ENCODE measurements at regions not wholly inside any gene's neighbourhood (a gene's known extent, or its start where the extent isn't known, plus 50 kb on each side); places are given as distances from the start of the nearest gene placed in this dataset.

DNA sequence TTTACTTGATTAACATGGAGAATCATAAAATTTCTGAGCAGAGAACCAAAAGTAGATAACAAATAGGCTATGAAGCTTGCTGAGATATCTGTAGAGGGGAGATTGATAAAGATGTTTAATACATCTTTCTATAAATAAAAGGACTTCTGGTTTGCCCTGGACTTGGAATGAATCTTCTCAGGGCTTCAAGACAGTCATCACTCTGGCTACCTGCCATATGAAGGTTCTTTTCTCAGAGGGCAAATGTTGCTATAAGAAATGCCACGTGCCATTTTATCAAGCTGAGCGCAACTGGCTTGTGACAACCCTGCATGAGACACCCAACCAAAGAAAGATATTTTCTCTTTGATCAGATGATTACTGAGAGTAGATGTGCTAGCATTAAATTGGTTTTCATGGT lies 192.5 kb downstream of the WNT5A start:
- DNase-seq, result no peak

DNA sequence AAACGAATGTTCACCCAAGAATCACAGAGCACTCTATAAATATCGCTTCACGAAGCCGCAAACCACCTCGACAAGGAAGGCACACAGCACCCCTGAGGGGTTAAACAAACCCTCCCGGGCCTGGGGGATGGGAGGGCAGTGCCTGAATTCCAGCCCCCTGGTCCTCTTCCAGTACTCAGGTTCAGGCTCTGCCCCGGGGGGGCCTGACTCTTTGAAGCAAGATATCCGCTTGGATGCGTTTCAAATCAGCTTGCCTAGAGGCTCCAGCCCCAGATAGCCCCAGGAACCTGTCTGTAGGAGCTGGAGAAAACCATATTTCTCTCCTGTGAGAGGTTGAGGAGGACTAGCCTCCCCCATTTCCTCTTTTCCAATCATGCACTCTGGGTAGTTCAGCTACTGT lies 194.7 kb downstream of the WNT5A start:
- DNase-seq, result no peak

DNA sequence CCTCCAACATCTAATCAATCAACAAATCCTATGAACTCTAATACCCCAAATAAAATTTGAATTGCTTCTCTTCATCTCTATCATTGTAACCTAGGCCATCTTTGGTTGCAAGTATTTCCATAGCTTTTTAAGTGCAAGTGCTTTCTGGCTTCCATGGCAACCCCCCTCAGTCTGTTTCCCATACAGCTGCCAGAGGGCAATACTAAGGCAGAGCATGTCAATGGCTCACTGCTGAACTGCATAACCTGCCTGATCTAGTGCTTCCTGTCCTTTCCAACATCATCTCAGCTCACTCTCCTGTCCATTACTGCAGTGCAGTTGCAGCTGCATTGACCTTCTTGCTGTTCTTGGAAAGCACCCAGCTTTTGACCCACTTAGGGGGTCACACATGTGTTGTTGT lies 198.4 kb downstream of the WNT5A start:
- no peak for DNase-seq

DNA sequence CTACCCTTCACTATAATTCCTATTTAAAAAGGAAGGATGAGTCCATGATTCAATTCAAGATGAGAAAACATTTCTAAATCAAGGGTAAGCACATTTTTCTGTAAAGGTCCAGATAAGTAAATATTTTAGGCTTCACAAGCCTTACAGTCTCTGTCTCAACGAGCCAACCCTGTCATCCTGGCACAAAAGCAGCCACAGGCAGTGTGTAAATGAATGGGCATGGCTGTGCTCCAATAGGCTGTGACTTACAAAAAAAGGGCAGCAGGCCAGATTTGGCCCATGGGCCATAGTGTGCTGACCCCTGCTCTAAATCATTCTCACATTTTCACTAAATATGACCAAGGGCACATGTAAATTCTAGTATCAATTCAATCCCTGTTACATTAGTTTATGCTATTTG lies 200.4 kb downstream of the WNT5A start:
- no peak for DNase-seq

DNA sequence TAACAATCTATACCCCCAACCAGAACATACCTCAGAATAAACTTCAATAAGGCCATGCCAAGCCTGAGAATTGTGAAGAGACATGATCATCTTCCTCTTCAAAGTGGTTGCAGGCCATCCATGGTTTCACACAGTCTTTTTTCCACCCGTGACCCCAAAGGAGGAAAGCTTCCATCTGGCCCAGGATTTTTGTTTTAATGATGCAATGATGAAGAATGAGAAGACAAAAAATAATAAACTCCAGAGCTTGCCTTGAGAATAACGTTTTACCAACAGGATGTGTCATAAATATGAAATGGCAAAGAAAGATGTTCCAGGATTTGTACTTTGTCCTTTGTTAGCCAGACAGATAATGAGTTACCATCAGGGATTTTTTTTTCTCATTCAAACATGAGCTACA lies 201.9 kb downstream of the WNT5A start:
- no peak for DNase-seq

- DNase-seq, result no peak
Measured at GRCh38 chr3:55283441-55283925, 203.6 kb downstream of the WNT5A start.

DNA sequence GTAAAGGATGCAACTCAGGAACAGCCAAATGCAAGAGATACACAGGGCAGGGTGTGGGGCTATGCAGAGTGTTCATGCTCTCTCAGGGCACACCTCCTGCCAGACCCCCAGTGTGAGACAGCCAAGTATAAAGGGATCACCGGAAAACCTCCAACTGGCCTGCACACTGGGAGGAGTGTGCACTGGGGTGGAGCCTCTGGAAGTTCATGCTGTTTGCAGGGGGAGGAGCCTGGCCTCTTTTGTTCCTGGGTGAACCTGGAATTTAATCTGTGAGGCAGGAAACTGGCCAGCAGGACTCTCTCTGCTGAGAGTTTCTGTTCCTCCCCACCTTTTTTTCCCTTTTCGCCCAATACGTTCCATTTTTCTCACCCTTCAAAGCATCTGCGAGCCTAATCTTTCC lies 204.1 kb downstream of the WNT5A start:
- DNase-seq, result no peak

DNA sequence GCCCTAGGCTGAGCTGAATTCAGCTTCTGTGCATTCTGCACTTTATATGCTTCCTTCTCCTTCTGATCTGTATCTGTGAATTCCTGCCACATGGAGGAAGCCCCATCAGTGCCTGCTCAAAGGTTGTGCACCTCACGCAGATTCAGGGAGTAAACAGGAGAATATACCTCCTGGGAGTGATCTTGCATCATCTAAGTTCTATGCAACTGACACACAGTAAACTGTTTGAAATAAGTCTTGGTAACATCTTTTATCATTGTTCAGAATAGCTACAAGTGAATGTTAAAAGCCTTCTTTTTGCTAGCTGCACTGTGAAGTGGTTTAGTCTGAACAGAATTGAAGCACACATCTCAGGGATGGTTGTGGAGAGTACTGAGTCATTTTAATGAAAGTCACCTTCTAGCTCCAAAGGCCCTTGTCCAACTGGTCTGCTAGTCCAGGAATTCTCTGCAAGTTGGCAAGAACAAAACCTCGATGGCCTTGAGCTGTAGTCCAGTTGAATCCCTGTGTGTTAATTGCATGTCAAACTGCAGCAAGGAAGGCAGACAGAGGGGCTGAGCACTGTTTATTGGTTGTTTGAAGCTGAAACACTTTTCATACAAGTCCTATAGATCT lies 215.0 kb downstream of the WNT5A start:
- no peak for DNase-seq

GRCh38 chr3:55271549-55271948 lies 215.6 kb downstream of the WNT5A start:
- DNase-seq, result no peak

DNA sequence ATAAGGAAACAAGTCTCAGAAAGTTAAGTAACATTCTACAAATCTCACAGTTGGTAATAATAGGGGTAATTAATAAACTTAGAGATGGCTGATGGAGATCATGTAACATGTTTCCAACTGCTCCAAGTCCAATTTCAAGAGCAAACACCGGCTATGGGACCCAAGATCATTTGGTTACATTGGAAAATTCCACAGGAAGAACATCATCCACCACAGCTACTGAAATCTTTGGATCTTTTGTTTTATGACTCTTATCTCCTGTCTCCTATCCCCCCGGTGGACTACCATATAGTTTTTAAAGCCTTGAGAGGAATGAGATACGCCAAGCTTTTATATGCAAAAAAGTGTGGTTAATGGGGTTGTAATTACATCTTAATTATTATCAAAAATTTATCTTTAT lies 216.1 kb downstream of the WNT5A start:
- no peak for DNase-seq

DNA sequence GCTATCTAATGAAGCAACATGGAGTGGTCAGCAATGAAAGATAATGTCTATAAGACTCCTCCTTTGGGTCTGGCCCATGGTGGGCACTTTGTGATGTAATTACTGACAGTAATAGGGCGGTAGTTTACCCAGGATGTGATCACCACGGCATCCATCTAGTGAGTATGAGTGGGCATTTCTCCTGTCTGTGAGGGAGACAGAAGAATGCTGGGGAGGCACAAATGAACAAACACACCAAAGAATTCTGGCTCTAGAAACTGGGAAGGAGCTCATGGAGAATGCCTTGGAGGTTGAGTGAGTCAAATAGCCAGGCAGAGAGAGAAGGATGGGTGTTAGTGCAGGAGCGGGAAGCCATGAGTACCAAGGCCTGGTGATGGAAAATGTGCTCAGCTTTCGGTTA lies 217.5 kb downstream of the WNT5A start:
- no peak for DNase-seq

DNA sequence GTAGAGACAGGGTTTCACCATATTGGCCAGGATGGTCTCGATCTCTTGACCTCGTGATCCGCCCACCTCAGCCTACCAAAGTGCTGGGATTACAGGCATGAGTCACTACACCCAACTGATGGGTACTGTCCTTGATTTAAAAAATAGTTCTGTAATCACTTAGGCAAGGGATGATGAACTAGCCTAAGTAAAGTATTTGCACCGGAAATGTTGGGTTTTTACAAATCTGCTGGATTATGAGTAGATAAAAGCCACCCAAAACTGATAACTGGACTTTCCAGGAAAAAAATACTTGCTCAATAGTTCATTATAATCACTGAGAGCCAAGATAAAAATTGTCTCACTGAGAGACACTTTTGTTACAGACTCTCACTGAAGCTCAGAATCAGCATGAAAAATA lies 218.0 kb downstream of the WNT5A start:
- DNase-seq, result no peak

DNA sequence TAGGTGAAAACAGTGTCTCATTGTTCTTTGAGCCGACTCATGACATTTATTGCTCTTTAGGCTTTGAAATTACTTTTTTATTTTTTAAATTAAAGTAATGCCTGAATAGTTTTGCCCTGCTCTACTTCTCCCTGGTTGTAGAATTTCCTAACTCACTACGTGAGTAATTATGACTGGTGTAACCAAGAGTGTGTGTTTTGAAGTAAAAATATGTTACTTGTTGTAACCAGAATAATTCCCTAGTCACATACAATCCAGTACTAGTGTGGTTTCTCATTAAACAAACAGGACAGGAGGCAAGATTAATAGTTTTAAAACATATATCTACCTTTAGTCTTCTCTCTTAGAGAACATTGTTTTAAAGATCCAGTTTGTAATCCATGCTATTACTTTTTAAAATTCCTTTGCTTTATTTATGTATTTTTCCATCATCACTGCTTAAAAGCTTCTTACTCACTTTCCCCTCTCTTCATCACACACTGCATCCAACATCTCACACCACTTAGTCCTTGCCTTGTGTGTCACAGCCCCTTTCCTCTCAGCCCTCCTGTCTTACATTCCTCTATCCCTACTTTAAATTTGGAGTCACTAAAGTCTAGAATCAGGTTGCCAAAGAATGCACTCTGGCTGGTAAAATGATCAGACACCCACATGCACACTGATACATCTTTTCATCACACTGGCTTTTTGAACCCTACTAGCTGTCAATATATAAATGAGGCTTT lies 219.7 kb downstream of the WNT5A start:
- no peak for DNase-seq

- DNase-seq, result no peak
Measured at GRCh38 chr3:55264919-55265318, 222.2 kb downstream of the WNT5A start.

GRCh38 chr3:55252921-55253320 lies 234.2 kb downstream of the WNT5A start:
- DNase-seq, result no peak

DNA sequence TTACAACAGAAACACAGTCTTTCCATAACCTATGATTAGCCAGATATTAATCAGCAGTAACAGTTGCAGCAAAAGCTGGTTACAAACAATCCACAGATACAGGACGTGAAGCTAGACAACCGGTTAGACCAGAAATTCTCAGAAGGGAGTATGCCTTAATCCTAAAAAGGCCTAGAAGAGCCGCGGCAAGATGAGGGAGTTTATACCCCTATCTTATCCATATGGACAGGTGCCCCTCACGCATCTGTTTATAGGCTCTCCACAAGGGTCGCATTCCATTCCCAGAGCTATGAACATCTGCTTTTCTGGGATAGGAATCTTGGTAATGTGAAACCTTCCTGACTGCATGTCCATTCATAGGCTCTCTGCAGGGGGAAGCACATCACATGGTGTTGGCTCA lies 237.9 kb downstream of the WNT5A start:
- DNase-seq, result peak; percentile 59

DNA sequence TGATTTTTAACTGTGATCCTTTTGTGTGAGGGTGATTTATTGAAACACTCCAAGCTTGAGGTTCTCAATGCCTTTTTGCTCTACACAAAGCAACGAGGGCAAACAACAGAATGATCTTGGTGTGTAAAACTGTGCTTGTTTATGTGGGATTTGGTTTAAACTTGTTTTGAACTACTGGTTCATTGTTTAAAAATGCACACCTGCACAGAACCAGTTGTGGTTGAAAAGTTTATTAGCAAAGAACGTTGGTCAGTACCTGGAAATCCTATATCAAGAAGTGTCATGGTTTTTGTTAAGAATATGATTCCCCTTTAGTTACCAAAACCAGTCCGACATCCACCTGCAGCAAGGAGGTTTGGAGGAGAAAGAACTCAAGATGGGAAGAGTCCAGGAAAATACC lies 239.4 kb downstream of the WNT5A start:
- no peak for DNase-seq

DNA sequence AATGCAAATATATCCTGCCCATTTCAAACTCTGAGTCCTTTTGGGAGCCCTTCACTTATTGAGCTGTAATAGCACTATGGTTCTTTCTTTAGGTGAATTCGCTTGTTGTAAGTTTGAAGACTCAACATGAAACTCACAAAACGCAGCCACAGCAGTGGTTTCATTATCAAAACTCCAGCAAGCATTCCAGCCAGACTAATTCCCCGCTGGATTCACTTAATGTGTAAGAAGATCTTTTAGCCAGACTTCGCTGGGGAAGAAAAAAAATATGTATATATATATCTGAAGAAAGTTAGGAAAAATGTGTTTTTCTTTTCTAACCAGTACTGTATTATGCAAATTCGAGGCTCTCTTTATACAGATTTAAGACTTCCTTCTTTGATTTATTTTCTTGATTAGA lies 241.1 kb downstream of the WNT5A start:
- no peak for DNase-seq

DNA sequence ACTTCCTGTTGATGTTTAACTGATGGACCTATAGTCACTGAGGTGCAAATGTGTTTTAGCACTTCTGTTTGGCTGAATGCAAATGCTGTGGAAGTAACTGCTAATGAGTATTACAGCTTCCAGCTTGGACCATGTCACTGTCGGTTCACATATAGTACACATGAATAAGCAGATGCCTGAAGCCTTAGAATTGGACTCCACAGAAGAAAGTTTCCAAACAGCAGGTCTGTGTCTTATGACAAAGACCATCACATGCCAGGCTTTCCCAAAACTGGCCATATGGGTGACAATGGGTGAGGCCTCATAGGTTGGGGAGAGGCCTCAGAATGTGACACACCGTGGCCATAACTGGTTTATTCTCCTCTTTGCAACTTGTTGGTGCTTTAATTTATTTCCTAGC lies 241.8 kb downstream of the WNT5A start:
- no peak for DNase-seq

- DNase-seq, result peak; percentile 82
Measured at GRCh38 chr3:55244247-55244646, 242.9 kb downstream of the WNT5A start.

- DNase-seq, result no peak
Measured at GRCh38 chr3:55243678-55244077, 243.4 kb downstream of the WNT5A start.

- no peak for DNase-seq
Measured at GRCh38 chr3:55242921-55243320, 244.2 kb downstream of the WNT5A start.

- no peak for DNase-seq
Measured at GRCh38 chr3:55241098-55241497, 246.0 kb downstream of the WNT5A start.

GRCh38 chr3:55235416-55235815 lies 251.7 kb downstream of the WNT5A start:
- no peak for DNase-seq

DNA sequence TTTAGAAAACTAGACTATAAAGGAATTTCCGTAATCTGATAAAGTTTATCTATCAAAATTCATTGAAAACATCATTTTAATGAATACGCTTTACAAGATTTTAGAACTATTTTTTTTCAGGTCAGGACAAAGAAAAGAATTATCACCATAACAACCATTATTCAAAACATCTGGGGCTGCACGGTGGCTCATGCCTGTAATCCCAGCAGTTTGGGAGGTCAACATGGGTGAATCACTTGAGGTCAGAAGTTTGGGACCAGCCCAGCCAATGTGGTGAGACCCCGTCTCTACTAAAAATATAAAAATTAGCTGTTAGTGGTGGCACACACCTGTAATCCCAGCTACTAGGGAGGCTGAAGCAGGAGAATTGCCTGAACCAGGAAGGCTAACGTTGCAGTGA lies 260.4 kb downstream of the WNT5A start:
- no peak for DNase-seq

Measured in NCI-H2171 treated with DMSO at 0.1 percent for 48 hours (cell line).